ENCODE measurements at regions not wholly inside any gene's neighbourhood (a gene's known extent, or its start where the extent isn't known, plus 50 kb on each side); places are given as distances from the start of the nearest gene placed in this dataset.

DNA sequence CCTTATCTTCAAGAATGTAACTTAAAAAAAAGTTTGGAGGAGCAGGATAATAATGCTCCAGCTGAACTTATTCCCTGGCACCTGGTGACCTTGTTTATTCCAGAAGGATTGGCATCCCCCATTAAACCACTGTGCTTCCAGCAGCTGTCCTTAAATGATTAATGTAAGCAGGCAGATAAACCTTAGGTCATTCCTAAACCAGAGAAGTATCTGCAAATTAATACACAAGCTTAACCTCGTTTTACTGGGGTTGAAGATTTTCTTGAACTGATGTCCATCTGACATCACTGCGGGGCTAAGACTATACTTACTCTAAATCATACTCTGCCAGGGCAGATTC lies 116.1 kb upstream of the PALS2 start:
- no peak overlapping the region for H3K4me3 ChIP-seq (replicated peaks in 1 of 3)
- TF ChIP-seq, protein P1, sequence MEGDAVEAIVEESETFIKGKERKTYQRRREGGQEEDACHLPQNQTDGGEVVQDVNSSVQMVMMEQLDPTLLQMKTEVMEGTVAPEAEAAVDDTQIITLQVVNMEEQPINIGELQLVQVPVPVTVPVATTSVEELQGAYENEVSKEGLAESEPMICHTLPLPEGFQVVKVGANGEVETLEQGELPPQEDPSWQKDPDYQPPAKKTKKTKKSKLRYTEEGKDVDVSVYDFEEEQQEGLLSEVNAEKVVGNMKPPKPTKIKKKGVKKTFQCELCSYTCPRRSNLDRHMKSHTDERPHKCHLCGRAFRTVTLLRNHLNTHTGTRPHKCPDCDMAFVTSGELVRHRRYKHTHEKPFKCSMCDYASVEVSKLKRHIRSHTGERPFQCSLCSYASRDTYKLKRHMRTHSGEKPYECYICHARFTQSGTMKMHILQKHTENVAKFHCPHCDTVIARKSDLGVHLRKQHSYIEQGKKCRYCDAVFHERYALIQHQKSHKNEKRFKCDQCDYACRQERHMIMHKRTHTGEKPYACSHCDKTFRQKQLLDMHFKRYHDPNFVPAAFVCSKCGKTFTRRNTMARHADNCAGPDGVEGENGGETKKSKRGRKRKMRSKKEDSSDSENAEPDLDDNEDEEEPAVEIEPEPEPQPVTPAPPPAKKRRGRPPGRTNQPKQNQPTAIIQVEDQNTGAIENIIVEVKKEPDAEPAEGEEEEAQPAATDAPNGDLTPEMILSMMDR (IDR thresholded peaks at IDR 0.05), result no peak
- no peak for TF ChIP-seq POLR2A (IDR thresholded peaks at IDR 0.05)
- no peaks in the 10 kb centered on the region for H3K36me3 ChIP-seq
- DNase-seq, result no peak
- H3K27ac ChIP-seq, result no peak overlapping the region
- intact Hi-C loops (cut with DNase I), result no loop called here
- H3K4me1 ChIP-seq, result peaks cover 0 to 9% of the 10 kb centered on the region in 2 donors
- 59 to 68% methylated on average over 2 of the region's 2 CpGs for WGBS, 2 donors
- H3K9me3 ChIP-seq, result no peaks in the 10 kb centered on the region
- H3K27me3 ChIP-seq, result no peaks in the 10 kb centered on the region

DNA sequence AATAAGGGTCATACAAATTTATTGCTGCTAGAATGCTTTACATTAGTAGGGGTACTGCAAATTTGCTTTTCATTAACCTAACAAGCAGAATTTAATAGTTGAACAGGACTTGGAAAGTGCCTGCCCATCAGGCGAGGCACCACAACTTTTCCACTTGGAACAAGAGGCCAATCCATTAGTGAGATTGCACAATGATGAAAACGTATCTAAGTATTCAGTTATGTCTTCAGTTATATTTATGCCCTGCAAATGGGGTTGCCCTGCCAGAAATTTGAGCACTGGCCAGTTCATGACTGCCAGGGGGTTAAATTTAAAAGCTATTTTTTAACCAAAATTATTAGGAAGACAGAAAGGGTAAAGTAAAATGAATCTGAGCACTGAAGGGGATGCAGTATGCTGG lies 111.1 kb upstream of the PALS2 start:
- 57 to 71% methylated on average over 2 of the region's 2 CpGs for WGBS, 2 donors
- Histone ChIP-seq H3K4me1 (peaks cover 0 to 3% of the 10 kb centered on the region in 2 donors), H3K27ac (no peak overlapping the region), H3K27me3 (no peaks in the 10 kb centered on the region), H3K36me3 (no peaks in the 10 kb centered on the region), H3K4me3 (replicated peaks in 1 of 3) (no peak overlapping the region), H3K9me3 (no peaks in the 10 kb centered on the region)
- TF ChIP-seq, protein P1 (IDR thresholded peaks at IDR 0.05), result no peak
- no peak for TF ChIP-seq POLR2A (IDR thresholded peaks at IDR 0.05)
- intact Hi-C loops (cut with DNase I), result no loop called here
- no peak for DNase-seq

DNA sequence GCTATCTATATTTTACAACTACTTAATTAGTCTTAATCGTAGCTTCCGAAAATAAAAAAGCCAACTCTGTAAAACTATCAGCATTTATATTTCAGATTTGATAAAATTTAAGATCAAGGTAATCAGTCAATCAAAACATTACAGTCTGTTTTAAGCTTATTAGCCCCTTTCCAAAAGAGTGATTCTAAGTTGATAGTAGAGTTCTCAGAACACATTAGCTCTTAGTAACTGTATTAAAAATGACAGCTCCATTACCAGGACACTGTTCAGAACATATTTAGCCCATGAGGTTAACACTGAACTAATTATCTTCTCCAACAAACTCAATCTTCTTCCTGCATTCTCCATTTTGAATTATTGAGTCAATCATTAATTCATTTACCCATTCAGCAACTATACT lies 110.3 kb upstream of the PALS2 start:
- WGBS, 2 donors, result 89 to 93% methylated on average over 2 of the region's 2 CpGs
- no peak for DNase-seq
- intact Hi-C loops (cut with DNase I), result no loop called here

DNA sequence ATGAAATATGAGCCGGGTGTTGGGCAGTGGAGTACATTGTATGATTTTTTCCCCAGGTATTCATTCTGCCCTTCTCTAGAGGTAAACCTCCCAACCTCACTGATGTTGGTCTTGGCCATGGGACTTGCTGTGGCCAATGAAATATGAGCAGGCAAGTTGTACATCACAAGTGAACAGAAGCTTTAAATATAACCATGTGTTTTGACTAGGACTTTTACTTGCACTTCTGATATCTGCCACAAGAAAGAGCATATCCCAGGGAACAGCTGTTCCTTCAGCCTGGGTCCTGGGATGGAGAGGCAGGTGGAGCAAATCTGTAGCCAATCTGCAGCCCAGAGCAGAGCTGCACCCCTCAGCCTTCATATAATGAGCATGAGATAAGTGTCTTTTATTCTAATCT lies 109.8 kb upstream of the PALS2 start:
- H3K4me3 ChIP-seq (replicated peaks in 1 of 3), result no peak overlapping the region
- TF ChIP-seq, protein P1 (IDR thresholded peaks at IDR 0.05), result no peak
- 90 to 100% methylated on average over 1 of the region's 1 CpG for WGBS, 2 donors
- H3K36me3 ChIP-seq, result no peaks in the 10 kb centered on the region
- intact Hi-C loops (cut with DNase I), result no loop called here
- H3K27ac ChIP-seq, result no peak overlapping the region
- DNase-seq, result no peak
- no peaks in the 10 kb centered on the region for H3K27me3 ChIP-seq
- H3K9me3 ChIP-seq, result no peaks in the 10 kb centered on the region
- H3K4me1 ChIP-seq, result no peaks in the 10 kb centered on the region

More for the DNA sequence above, 110.3 kb upstream of the PALS2 start:
- Histone ChIP-seq H3K4me3 (replicated peaks in 1 of 3) (no peak overlapping the region), H3K9me3 (no peaks in the 10 kb centered on the region), H3K27me3 (no peaks in the 10 kb centered on the region), H3K27ac (no peak overlapping the region), H3K36me3 (no peaks in the 10 kb centered on the region), H3K4me1 (no peaks in the 10 kb centered on the region)
- TF ChIP-seq, protein P1 (IDR thresholded peaks at IDR 0.05), result no peak
- no peak for TF ChIP-seq POLR2A (IDR thresholded peaks at IDR 0.05)

DNA sequence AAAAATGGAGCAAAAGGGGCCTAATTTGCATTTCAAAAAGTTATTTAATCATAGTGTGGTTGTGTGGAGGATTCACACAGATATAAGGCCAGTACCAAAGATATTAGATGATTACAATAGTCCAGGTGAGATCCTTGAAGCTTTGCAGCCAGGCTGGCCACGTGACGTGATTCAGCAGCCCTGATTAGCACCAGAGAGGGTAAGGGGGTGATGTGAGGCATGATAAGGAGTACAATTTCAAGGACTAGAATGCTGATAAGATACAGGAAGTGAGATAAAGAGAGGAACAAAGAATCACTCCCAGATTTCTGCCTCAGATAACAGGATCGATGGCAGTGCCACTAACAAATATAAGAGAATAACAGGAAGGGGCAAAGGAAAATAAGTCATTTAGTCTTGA lies 108.4 kb upstream of the PALS2 start:
- Histone ChIP-seq H3K36me3 (no peaks in the 10 kb centered on the region), H3K4me1 (no peaks in the 10 kb centered on the region), H3K4me3 (replicated peaks in 1 of 3) (no peak overlapping the region), H3K27ac (no peak overlapping the region), H3K27me3 (no peaks in the 10 kb centered on the region), H3K9me3 (no peaks in the 10 kb centered on the region)
- no peak for DNase-seq
- 57 to 77% methylated on average over 3 of the region's 3 CpGs for WGBS, 2 donors
- intact Hi-C loops (cut with DNase I), result no loop called here
- TF ChIP-seq, protein P1 (IDR thresholded peaks at IDR 0.05), result no peak

Measured in thyroid gland (tissue), 4 donors.